ENCODE measurements at regions not wholly inside any gene's neighbourhood (a gene's known extent, or its start where the extent isn't known, plus 50 kb on each side); places are given as distances from the start of the nearest gene placed in this dataset.

GRCh38 chr11:128291007-128291406 lies 296.4 kb downstream of the ETS1 start:
- POLR2A ChIA-PET = interaction anchor here (0.7 to 6.0 kb wide), 32 partner anchors 9 to 340 kb away, joined by 3 to 57 read pairs (median 5); no protein-coding TSS in a partner anchor
- TF ChIP-seq CTCF (IDR thresholded peaks at IDR 0.05) = no peak
- Mint-ChIP-seq H3K9me3 (peaks cover 26% of the 10 kb centered on the region), H3K27ac (peak overlapping the region; percentile 95), H3K36me3 (ENCODE audit: low read depth) (peaks cover 40% of the 10 kb centered on the region), H3K4me1 (ENCODE audit: low read depth) (peaks cover 93% of the 10 kb centered on the region), H3K4me3 (peak overlapping the region; percentile 83), H3K27me3 (no peaks in the 10 kb centered on the region)
- ATAC-seq (no peak), DNase-seq (peak; percentile 35)
- intact Hi-C loops (cut with micrococcal nuclease) = loop anchor here (2.0 to 10.0 kb wide), 6 partner anchors 28 to 340 kb away; no protein-coding TSS in a partner anchor
- CTCF ChIA-PET = interaction anchor here (0.7 to 5.3 kb wide), 38 partner anchors 8 to 540 kb away, joined by 3 to 91 read pairs (median 6); no protein-coding TSS in a partner anchor

GRCh38 chr11:128290106-128290840 lies 297.1 kb downstream of the ETS1 start:
- peaks cover 34% of the 10 kb centered on the region for H3K36me3 Mint-ChIP-seq (ENCODE audit: low read depth)
- ChIA-PET POLR2A (interaction anchor here (0.5 to 6.0 kb wide), 37 partner anchors 10 to 340 kb away, joined by 3 to 57 read pairs (median 4); no protein-coding TSS in a partner anchor), CTCF (interaction anchor here (0.6 to 5.3 kb wide), 47 partner anchors 9 to 541 kb away, joined by 3 to 91 read pairs (median 5); no protein-coding TSS in a partner anchor)
- H3K4me3 Mint-ChIP-seq = peak overlapping the region; percentile 83
- peak; percentile 87 for DNase-seq
- peaks cover 94% of the 10 kb centered on the region for H3K4me1 Mint-ChIP-seq (ENCODE audit: low read depth)
- peak; percentile 88 for TF ChIP-seq CTCF (IDR thresholded peaks at IDR 0.05)
- peaks cover 21% of the 10 kb centered on the region for H3K9me3 Mint-ChIP-seq
- peak overlapping the region; percentile 95 for H3K27ac Mint-ChIP-seq
- peak; percentile 62 for ATAC-seq
- intact Hi-C loops (cut with micrococcal nuclease) = loop anchor here (2.0 to 10.0 kb wide), 6 partner anchors 29 to 341 kb away; no protein-coding TSS in a partner anchor
- H3K27me3 Mint-ChIP-seq = no peaks in the 10 kb centered on the region

- H3K27ac Mint-ChIP-seq = peak overlapping the region; percentile 95
- intact Hi-C loops (cut with micrococcal nuclease) = loop anchor here (5.0 to 10.0 kb wide), 3 partner anchors 117 to 546 kb away; no protein-coding TSS in a partner anchor
- H3K9me3 Mint-ChIP-seq = peaks cover 11% of the 10 kb centered on the region
- ATAC-seq (peak; percentile 31), DNase-seq (peak; percentile 78)
- peaks cover 22% of the 10 kb centered on the region for H3K36me3 Mint-ChIP-seq (ENCODE audit: low read depth)
- H3K4me3 Mint-ChIP-seq = peak overlapping the region; percentile 31
- peaks cover 94% of the 10 kb centered on the region for H3K4me1 Mint-ChIP-seq (ENCODE audit: low read depth)
- H3K27me3 Mint-ChIP-seq = no peaks in the 10 kb centered on the region
- TF ChIP-seq CTCF (IDR thresholded peaks at IDR 0.05) = no peak
- ChIA-PET CTCF (interaction anchor here (0.6 to 5.3 kb wide), 27 partner anchors 9 to 542 kb away, joined by 3 to 91 read pairs (median 9); no protein-coding TSS in a partner anchor), POLR2A (interaction anchor here (0.7 to 6.0 kb wide), 29 partner anchors 8 to 468 kb away, joined by 3 to 57 read pairs (median 4); no protein-coding TSS in a partner anchor)
These were observed 298.3 kb downstream of the ETS1 start for GRCh38 chr11:128289048-128289447.

GRCh38 chr11:128288368-128288767 lies 299.0 kb downstream of the ETS1 start:
- Mint-ChIP-seq H3K4me1 (ENCODE audit: low read depth) (peaks cover 88% of the 10 kb centered on the region), H3K4me3 (no peak overlapping the region), H3K27me3 (no peaks in the 10 kb centered on the region), H3K9me3 (peaks cover 6% of the 10 kb centered on the region), H3K27ac (peak overlapping the region; percentile 95), H3K36me3 (ENCODE audit: low read depth) (peaks cover 16% of the 10 kb centered on the region)
- CTCF ChIA-PET = interaction anchor here (0.6 to 5.3 kb wide), 14 partner anchors 8 to 343 kb away, joined by 3 to 91 read pairs (median 10); no protein-coding TSS in a partner anchor
- no peak for DNase-seq
- no peak for ATAC-seq
- intact Hi-C loops (cut with micrococcal nuclease) = loop anchor here (5.0 to 10.0 kb wide), 3 partner anchors 116 to 546 kb away; no protein-coding TSS in a partner anchor
- no peak for TF ChIP-seq CTCF (IDR thresholded peaks at IDR 0.05)
- POLR2A ChIA-PET = interaction anchor here (0.8 to 6.0 kb wide), 16 partner anchors 12 to 469 kb away, joined by 3 to 57 read pairs (median 3); no protein-coding TSS in a partner anchor
